CD4-positive, alpha-beta memory T cell (primary cell): ENCODE measurements at regions not wholly inside any gene's neighbourhood (a gene's known extent, or its start where the extent isn't known, plus 50 kb on each side); places are given as distances from the start of the nearest gene placed in this dataset.

Experiments
- CTCF ChIA-PET: fragments of 350-600 bp; sonication (Branson Sonifier 250); formaldehyde crosslinking; loops from one replicate; lab custom pipeline; 2021; ENCODE audit warnings: inconsistent platforms; ENCODE audit not compliant: partially characterized antibody; lab: Charles Lee
- POLR2A ChIA-PET: fragments of 350-600 bp; sonication (Branson Sonifier 250); formaldehyde crosslinking; loops from one replicate; lab custom pipeline; 2021; ENCODE audit not compliant: partially characterized antibody; lab: Charles Lee
- DNase-seq, 5 donors: peaks; one replicate each; pipeline versions ENCODE4 v3.0.0 to v3.0.0-alpha.2; 2020 to 2022; ENCODE audit warnings: mixed read lengths in 1 of 5
- H3K27ac ChIP-seq: one replicate; pipeline ENCODE4 v1.7.0; 2013; ENCODE audit warnings: low read depth, low read length
- H3K27me3 ChIP-seq: 2 replicates; pipeline ENCODE4 v1.7.0; 2013; ENCODE audit warnings: mild to moderate bottlenecking, low read length, moderate library complexity; ENCODE audit not compliant: insufficient read depth
- H3K36me3 ChIP-seq: 2 replicates; pipeline ENCODE4 v1.7.0; 2013; ENCODE audit warnings: mild to moderate bottlenecking, low read length, moderate library complexity; ENCODE audit not compliant: insufficient read depth
- H3K4me1 ChIP-seq: 2 replicates; pipeline ENCODE4 v1.7.0; 2013; ENCODE audit warnings: mild to moderate bottlenecking, low read length, moderate library complexity; ENCODE audit not compliant: insufficient read depth
- H3K4me3 ChIP-seq, 2 donors: one replicate each; pipeline ENCODE4 v1.7.0; 2013; ENCODE audit warnings: low read length in 2 of 2, mild to moderate bottlenecking in 1 of 2
- H3K9me3 ChIP-seq, 2 donors: one replicate each; pipeline ENCODE4 v1.7.0; 2013; ENCODE audit warnings: low read length in 2 of 2, control low read depth in 1 of 2; ENCODE audit not compliant: control insufficient read depth in 1 of 2
- H3K27ac Mint-ChIP-seq, 7 donors: one replicate each; pipeline ENCODE4 v1.8.0; 2020 to 2021; ENCODE audit warnings: mixed read lengths in 7 of 7, mild to moderate bottlenecking in 6 of 7, inconsistent platforms in 3 of 7, moderate library complexity in 3 of 7
- H3K27me3 Mint-ChIP-seq, 2 donors: one replicate each; pipeline ENCODE4 v1.8.0; 2020 to 2021; ENCODE audit warnings: mixed read lengths in 2 of 2
- H3K36me3 Mint-ChIP-seq, 2 donors: one replicate each; pipeline ENCODE4 v1.8.0; 2020 to 2021; ENCODE audit warnings: mixed read lengths in 2 of 2, inconsistent platforms in 1 of 2, mild to moderate bottlenecking in 1 of 2
- H3K4me1 Mint-ChIP-seq, 4 donors: one replicate each; pipeline ENCODE4 v1.8.0; 2020 to 2021; ENCODE audit warnings: mixed read lengths in 4 of 4, mild to moderate bottlenecking in 1 of 4
- H3K4me3 Mint-ChIP-seq, 8 donors: one replicate each; pipeline ENCODE4 v1.8.0; 2020 to 2021; ENCODE audit warnings: mixed read lengths in 8 of 8, mild to moderate bottlenecking in 7 of 8, moderate library complexity in 6 of 8, inconsistent platforms in 3 of 8
- H3K9me3 Mint-ChIP-seq, 8 donors: one replicate each; pipeline ENCODE4 v1.8.0; 2020 to 2021; ENCODE audit warnings: mixed read lengths in 8 of 8, mild to moderate bottlenecking in 5 of 8, inconsistent platforms in 3 of 8, moderate library complexity in 1 of 8
- intact Hi-C: fragments of 100-400 bp; cut with micrococcal nuclease; formaldehyde crosslinking; loops from one replicate; pipeline ENCODE4 v1.15.1; 2023

DNA sequence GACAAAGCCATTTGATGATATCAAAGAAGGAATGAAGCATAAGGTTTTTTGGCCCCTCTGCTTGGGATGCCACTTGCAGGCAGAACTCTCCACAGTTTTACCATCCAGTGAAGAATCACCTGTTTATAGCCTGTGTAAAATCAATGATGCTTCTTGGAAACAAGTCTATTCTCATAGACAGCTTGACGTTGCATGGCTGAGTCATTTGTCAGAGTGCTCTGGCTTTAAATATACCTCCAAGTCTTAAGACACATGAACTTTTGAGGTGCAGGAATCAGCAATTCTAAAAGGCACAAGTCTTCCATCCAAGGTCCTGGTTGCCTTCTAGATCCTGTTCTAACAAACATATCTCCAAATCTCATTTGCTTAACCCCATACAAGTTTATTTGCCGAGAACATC is 53.6 kb upstream of the KIRREL3 start:
- CTCF ChIA-PET: no interaction called here
- no peaks in the 10 kb centered on the region for H3K4me1 ChIP-seq

DNA sequence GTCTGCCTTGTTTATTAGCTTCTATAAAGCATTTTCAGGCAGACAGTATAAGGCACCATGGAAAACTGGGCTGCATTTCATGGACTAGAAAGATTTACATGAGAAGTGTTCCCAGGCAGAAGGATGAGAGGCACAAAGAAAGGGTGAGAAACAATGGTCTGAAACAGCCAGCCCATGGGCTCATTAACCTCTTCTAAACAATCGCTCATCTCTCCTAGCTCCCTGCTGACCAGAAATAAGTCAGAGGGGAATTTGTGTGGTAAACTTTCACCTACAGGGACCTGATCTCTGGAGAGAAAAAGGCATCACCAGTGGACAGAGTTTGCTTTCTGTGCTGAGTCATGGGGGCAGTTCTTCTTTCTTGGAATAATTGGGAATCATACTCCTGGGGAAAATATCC is 51.8 kb upstream of the KIRREL3 start:
- intact Hi-C loops: no loop called here
- H3K36me3 ChIP-seq: no peaks in the 10 kb centered on the region
- ChIA-PET POLR2A (no interaction called here), CTCF (no interaction called here)
- H3K27ac ChIP-seq: no peak overlapping the region
- H3K4me3 ChIP-seq: no peak overlapping the region
- DNase-seq: no peak
- Mint-ChIP-seq H3K4me3 (no peak overlapping the region), H3K4me1 (no peaks in the 10 kb centered on the region), H3K9me3 (peaks cover 0 to 3% (median 0%) of the 10 kb centered on the region in 8 donors), H3K36me3 (no peaks in the 10 kb centered on the region), H3K27me3 (peaks cover 0 to 2% of the 10 kb centered on the region in 2 donors), H3K27ac (no peak overlapping the region)
- no peaks in the 10 kb centered on the region for H3K9me3 ChIP-seq
- no peaks in the 10 kb centered on the region for H3K4me1 ChIP-seq
- H3K27me3 ChIP-seq: no peaks in the 10 kb centered on the region

More for the DNA sequence above, 53.6 kb upstream of the KIRREL3 start:
- Mint-ChIP-seq H3K27me3 (peaks cover 0 to 2% of the 10 kb centered on the region in 2 donors), H3K9me3 (peaks cover 0 to 3% (median 0%) of the 10 kb centered on the region in 8 donors), H3K27ac (no peak overlapping the region), H3K4me3 (no peak overlapping the region), H3K4me1 (no peaks in the 10 kb centered on the region), H3K36me3 (no peaks in the 10 kb centered on the region)
- DNase-seq: no peak
- Histone ChIP-seq H3K27me3 (no peaks in the 10 kb centered on the region), H3K9me3 (no peaks in the 10 kb centered on the region), H3K36me3 (no peaks in the 10 kb centered on the region), H3K4me3 (no peak overlapping the region), H3K27ac (no peak overlapping the region)
- intact Hi-C loops: no loop called here
- POLR2A ChIA-PET: no interaction called here
